ENCODE measurements at regions not wholly inside any gene's neighbourhood (a gene's known extent, or its start where the extent isn't known, plus 50 kb on each side); places are given as distances from the start of the nearest gene placed in this dataset.

DNA sequence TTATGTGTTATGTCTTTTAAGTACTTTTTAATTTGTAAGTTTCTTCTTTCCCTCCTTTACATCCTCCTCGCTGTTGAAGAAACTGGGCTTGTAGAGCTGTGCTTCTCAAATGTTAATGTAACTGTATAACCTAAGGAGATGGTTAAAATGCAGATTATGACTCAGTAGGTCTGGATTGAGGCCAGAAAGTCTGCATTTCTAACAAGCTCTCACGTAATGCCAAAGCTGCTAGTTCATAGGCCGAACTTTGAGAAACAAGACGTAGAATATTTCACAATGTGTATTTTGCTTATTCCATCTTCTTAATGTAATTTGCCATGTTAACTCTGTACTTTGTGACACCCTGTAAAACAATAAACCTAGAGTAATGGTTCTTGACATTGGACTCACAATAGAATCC lies 193.3 kb upstream of the SYT1 start:
- TF ChIP-seq ZXDB (tag by site-specific recombination; IDR thresholded peaks at IDR 0.05), result no peak
- TF ChIP-seq ZNF132 (tag by site-specific recombination; IDR thresholded peaks at IDR 0.05; ENCODE audit: borderline replicate concordance), result no peak
- TF ChIP-seq, protein P1, sequence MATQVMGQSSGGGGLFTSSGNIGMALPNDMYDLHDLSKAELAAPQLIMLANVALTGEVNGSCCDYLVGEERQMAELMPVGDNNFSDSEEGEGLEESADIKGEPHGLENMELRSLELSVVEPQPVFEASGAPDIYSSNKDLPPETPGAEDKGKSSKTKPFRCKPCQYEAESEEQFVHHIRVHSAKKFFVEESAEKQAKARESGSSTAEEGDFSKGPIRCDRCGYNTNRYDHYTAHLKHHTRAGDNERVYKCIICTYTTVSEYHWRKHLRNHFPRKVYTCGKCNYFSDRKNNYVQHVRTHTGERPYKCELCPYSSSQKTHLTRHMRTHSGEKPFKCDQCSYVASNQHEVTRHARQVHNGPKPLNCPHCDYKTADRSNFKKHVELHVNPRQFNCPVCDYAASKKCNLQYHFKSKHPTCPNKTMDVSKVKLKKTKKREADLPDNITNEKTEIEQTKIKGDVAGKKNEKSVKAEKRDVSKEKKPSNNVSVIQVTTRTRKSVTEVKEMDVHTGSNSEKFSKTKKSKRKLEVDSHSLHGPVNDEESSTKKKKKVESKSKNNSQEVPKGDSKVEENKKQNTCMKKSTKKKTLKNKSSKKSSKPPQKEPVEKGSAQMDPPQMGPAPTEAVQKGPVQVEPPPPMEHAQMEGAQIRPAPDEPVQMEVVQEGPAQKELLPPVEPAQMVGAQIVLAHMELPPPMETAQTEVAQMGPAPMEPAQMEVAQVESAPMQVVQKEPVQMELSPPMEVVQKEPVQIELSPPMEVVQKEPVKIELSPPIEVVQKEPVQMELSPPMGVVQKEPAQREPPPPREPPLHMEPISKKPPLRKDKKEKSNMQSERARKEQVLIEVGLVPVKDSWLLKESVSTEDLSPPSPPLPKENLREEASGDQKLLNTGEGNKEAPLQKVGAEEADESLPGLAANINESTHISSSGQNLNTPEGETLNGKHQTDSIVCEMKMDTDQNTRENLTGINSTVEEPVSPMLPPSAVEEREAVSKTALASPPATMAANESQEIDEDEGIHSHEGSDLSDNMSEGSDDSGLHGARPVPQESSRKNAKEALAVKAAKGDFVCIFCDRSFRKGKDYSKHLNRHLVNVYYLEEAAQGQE (tag by site-specific recombination; IDR thresholded peaks at IDR 0.05), result no peak
- TF ChIP-seq, protein P2, sequence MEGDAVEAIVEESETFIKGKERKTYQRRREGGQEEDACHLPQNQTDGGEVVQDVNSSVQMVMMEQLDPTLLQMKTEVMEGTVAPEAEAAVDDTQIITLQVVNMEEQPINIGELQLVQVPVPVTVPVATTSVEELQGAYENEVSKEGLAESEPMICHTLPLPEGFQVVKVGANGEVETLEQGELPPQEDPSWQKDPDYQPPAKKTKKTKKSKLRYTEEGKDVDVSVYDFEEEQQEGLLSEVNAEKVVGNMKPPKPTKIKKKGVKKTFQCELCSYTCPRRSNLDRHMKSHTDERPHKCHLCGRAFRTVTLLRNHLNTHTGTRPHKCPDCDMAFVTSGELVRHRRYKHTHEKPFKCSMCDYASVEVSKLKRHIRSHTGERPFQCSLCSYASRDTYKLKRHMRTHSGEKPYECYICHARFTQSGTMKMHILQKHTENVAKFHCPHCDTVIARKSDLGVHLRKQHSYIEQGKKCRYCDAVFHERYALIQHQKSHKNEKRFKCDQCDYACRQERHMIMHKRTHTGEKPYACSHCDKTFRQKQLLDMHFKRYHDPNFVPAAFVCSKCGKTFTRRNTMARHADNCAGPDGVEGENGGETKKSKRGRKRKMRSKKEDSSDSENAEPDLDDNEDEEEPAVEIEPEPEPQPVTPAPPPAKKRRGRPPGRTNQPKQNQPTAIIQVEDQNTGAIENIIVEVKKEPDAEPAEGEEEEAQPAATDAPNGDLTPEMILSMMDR (tag by site-specific recombination; IDR thresholded peaks at IDR 0.05), result no peak
- no peak for TF ChIP-seq KLF9 (tag by site-specific recombination; IDR thresholded peaks at IDR 0.05; ENCODE audit: low read depth)
- no peak for TF ChIP-seq ZBTB8A (tag by site-specific recombination; IDR thresholded peaks at IDR 0.05)
- TF ChIP-seq, protein P3, sequence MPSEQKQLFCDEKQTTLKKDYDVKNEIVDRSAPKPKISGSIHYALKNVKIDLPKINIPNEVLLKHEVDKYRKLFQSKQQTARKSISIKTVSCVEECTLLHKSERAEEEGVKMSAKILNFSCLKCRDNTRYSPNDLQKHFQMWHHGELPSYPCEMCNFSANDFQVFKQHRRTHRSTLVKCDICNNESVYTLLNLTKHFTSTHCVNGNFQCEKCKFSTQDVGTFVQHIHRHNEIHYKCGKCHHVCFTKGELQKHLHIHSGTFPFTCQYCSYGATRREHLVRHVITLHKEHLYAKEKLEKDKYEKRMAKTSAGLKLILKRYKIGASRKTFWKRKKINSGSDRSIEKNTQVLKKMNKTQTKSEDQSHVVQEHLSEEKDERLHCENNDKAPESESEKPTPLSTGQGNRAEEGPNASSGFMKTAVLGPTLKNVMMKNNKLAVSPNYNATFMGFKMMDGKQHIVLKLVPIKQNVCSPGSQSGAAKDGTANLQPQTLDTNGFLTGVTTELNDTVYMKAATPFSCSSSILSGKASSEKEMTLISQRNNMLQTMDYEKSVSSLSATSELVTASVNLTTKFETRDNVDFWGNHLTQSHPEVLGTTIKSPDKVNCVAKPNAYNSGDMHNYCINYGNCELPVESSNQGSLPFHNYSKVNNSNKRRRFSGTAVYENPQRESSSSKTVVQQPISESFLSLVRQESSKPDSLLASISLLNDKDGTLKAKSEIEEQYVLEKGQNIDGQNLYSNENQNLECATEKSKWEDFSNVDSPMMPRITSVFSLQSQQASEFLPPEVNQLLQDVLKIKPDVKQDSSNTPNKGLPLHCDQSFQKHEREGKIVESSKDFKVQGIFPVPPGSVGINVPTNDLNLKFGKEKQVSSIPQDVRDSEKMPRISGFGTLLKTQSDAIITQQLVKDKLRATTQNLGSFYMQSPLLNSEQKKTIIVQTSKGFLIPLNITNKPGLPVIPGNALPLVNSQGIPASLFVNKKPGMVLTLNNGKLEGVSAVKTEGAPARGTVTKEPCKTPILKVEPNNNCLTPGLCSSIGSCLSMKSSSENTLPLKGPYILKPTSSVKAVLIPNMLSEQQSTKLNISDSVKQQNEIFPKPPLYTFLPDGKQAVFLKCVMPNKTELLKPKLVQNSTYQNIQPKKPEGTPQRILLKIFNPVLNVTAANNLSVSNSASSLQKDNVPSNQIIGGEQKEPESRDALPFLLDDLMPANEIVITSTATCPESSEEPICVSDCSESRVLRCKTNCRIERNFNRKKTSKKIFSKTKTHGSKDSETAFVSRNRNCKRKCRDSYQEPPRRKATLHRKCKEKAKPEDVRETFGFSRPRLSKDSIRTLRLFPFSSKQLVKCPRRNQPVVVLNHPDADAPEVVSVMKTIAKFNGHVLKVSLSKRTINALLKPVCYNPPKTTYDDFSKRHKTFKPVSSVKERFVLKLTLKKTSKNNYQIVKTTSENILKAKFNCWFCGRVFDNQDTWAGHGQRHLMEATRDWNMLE (tag by site-specific recombination; conservative IDR thresholded peaks at IDR 0.05; ENCODE audit: low read depth), result no peak
- TF ChIP-seq ZNF239 (tag by site-specific recombination; IDR thresholded peaks at IDR 0.05), result no peak

Data from HEK293 (cell line).